ENCODE measurements at regions not wholly inside any gene's neighbourhood (a gene's known extent, or its start where the extent isn't known, plus 50 kb on each side); places are given as distances from the start of the nearest gene placed in this dataset.

DNA sequence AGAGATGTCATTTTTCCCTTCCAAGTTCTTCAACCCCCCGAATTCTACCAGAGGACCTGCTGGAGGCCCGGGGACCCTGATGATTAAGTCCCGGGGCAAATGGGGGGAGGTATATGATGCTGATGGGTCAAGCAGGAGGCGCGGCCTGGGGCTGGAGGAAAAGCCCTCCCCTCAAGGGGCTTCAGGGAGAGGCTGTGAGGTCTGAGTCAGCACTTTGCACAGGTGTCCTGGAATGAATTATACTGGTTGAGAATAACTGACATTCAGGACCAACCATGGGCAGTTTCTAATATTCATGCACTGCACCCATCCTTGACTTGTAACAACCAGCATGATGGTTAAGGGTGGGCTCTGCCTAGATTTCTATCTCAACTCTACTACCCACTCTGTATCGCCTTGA lies 146.8 kb upstream of the SYT13 start:
- TF ChIP-seq, protein P1, sequence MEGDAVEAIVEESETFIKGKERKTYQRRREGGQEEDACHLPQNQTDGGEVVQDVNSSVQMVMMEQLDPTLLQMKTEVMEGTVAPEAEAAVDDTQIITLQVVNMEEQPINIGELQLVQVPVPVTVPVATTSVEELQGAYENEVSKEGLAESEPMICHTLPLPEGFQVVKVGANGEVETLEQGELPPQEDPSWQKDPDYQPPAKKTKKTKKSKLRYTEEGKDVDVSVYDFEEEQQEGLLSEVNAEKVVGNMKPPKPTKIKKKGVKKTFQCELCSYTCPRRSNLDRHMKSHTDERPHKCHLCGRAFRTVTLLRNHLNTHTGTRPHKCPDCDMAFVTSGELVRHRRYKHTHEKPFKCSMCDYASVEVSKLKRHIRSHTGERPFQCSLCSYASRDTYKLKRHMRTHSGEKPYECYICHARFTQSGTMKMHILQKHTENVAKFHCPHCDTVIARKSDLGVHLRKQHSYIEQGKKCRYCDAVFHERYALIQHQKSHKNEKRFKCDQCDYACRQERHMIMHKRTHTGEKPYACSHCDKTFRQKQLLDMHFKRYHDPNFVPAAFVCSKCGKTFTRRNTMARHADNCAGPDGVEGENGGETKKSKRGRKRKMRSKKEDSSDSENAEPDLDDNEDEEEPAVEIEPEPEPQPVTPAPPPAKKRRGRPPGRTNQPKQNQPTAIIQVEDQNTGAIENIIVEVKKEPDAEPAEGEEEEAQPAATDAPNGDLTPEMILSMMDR (IDR thresholded peaks at IDR 0.05 in 4 of 5, conservative IDR thresholded peaks at IDR 0.05 in 1 of 5), result no peak
- no peak for TF ChIP-seq POLR2A (IDR thresholded peaks at IDR 0.05)
